Astrocyte of the cerebellum (primary cell): ENCODE measurements at regions not wholly inside any gene's neighbourhood (a gene's known extent, or its start where the extent isn't known, plus 50 kb on each side); places are given as distances from the start of the nearest gene placed in this dataset.

Experiments used
- DNase-seq: peaks from one replicate; pipeline ENCODE4 v3.0.0-alpha.2; 2011; ENCODE audit warnings: low read depth
- H3K4me3 ChIP-seq: 2 replicates; pipeline ENCODE4 v1.5.1; 2011; ENCODE audit warnings: mild to moderate bottlenecking, low read depth, low read length, moderate library complexity
- CTCF ChIP-seq: IDR thresholded peaks from 2 replicates; pipeline ENCODE4 v1.5.1; 2012; ENCODE audit warnings: low read length, low read depth, moderate library complexity, mild to moderate bottlenecking; ENCODE audit errors: missing control alignments
- in situ Hi-C: cut with HindIII; loops from 2 replicates; pipeline ENCODE4 v1.10.0; 2017; ENCODE audit warnings: low sequenced_read_pairs

GRCh38 chr4:132382243-132382642 is 766.9 kb upstream of the PCDH10 start:
- in situ Hi-C loops = no loop called here
- no peak overlapping the region for H3K4me3 ChIP-seq
- TF ChIP-seq CTCF = no peak
- DNase-seq = no peak

- no peak for DNase-seq
- in situ Hi-C loops = no loop called here
- H3K4me3 ChIP-seq = no peak overlapping the region
- TF ChIP-seq CTCF = no peak
These were observed 765.4 kb upstream of the PCDH10 start for GRCh38 chr4:132383571-132384199.

GRCh38 chr4:132384709-132385108 is 764.4 kb upstream of the PCDH10 start:
- in situ Hi-C loops = no loop called here
- DNase-seq = no peak
- no peak for TF ChIP-seq CTCF
- H3K4me3 ChIP-seq = no peak overlapping the region

GRCh38 chr4:132386130-132386529 is 763.0 kb upstream of the PCDH10 start:
- H3K4me3 ChIP-seq = no peak overlapping the region
- no peak for DNase-seq
- no peak for TF ChIP-seq CTCF
- in situ Hi-C loops = no loop called here

GRCh38 chr4:132387060-132387459 is 762.0 kb upstream of the PCDH10 start:
- TF ChIP-seq CTCF = no peak
- H3K4me3 ChIP-seq = no peak overlapping the region
- in situ Hi-C loops = no loop called here
- DNase-seq = no peak

GRCh38 chr4:132395561-132395960 is 753.5 kb upstream of the PCDH10 start:
- in situ Hi-C loops = no loop called here
- TF ChIP-seq CTCF = no peak
- DNase-seq = no peak
- no peak overlapping the region for H3K4me3 ChIP-seq

GRCh38 chr4:132396636-132397035 is 752.5 kb upstream of the PCDH10 start:
- in situ Hi-C loops = no loop called here
- no peak overlapping the region for H3K4me3 ChIP-seq
- DNase-seq = peak; percentile 45
- TF ChIP-seq CTCF = no peak
